HG02870 (cell line): ENCODE measurements at regions not wholly inside any gene's neighbourhood (a gene's known extent, or its start where the extent isn't known, plus 50 kb on each side); places are given as distances from the start of the nearest gene placed in this dataset.

ENCODE experiments used
- ATAC-seq: cut with Tn5 transposase; IDR thresholded peaks from one replicate; pipeline ENCODE4 v1.9.1; 2021; ENCODE audit warnings: mild to moderate bottlenecking, moderate library complexity; ENCODE audit not compliant: unreplicated experiment

DNA sequence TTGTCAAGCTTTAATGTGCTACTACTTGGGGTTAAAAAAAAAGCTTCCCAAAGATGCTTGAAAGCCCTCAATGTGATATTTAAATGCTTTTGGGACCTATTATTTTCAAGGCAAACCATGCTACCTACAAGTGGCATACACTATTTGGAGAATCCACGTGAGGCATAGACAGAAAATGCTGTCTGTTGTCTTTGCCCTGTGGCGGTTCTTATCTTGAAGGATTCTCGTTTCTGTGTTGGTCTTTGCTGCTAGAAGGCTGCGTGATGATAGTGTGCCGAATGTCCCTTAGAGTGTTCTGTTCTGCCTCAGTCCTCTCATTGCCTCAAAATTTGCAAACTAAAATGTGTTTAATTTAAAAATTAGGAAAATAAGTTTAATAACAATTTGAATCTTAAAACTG lies 356.2 kb upstream of the RARB start:
- ATAC-seq, result no peak

DNA sequence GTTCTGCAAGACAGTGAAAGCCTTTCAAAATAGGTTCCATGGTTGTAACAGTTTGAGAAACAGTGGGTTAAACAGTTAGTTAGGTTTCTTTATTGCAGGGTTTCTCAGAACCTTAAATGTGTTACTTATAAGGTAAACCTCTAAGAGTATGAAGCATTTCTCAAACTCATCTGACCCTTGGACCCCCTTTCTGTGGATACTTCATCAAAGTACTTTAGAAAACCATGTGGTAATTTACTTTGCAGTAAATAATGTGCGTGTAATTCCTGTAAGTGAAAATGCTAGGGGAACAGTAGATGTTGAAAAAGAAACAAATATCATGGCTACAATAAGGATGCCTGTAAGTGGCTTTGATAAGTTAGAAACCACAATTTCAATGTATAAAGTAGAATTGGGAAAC lies 354.6 kb upstream of the RARB start:
- ATAC-seq, result no peak

DNA sequence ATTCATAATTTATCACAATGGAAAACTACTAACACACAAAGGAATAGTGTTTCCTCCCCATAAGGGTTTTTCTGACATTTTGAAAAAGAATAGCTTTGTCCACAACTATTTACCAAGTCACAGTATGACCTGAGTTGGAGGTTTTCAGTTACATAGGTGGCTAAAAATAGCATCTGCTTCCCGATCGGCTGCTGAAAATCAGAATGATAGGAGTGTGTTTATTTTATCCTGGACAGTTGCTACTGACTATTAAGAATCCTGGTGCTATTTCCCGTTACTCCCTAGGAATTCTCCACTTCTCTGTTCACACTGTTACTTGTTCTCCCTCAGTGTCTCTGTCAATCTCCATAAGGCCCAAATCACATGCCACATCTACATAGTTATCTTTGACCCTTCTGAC lies 353.9 kb upstream of the RARB start:
- no peak for ATAC-seq

DNA sequence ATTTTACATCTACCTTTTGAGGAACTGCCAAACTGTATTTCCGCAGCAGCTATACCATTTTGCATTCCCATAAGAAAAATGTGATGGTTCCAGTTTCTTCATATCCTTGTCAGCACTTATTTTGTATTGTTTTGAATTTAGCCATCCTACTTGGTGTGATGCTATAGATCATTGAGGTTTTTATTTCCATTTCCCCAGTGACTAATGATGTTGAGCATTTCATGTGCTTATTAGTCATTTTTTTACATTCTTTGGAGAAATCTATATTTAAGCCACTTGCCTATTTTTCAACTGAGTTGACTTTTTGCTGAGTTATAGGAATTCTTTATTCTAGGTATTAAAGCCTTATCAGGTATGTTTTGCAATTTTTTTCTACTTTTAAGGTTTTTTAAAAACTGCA lies 347.6 kb upstream of the RARB start:
- ATAC-seq, result no peak

DNA sequence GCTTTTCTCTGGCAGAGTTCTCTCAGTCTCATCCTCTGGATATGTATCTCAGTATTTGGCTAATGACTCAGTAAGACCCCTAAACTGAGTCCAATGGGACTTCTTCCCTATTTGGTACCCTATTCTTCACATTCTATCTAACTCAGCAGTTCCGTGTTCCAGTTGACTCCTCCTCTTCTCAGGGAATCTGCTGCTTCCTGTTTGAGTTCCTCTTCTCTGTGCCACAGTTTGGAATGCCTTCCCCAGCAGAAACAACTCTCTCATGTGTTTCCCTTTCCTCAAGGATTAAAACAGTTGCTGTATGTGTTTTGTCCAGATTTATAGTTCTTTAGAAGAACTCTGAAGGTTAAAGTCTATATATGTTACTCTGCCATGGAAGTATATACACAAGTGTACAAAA lies 344.0 kb upstream of the RARB start:
- no peak for ATAC-seq

DNA sequence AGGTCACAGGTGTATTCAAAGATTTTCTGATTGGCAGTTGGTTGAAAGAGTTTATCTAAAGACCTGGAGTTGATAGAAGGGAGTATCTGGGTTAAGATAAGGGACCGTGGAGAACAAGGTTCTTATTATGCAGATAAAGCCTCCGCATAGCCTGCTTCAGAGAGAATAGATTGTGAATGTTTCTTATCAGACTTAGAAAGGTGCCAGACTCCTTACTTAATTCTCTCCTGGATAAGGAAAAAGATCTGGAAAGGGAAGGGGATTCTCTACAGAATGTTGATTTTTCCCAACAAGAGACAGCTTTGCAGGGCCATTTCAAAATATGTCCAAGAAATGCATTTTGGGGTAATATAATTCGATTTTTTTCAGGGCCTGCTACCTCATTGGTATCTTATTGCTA lies 341.3 kb upstream of the RARB start:
- no peak for ATAC-seq

DNA sequence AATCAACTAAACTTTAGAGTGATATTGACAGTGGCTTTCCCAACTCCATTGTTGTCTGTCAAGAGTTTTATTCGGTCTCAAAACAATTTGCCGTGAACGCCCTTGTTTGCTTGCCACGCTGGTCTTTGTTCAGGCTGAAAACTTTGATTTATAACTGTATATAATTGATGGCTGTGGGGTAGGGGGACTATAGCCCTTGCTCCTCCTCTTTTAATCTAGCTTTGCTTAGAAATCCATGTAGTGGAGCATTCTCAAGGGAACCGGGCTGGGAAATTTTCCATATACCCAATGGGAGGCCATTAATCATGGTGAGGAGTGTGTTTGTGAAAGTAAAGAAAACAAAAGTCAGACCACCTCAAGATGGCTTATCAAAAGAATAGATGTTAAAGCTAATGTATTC lies 339.8 kb upstream of the RARB start:
- ATAC-seq, result no peak

DNA sequence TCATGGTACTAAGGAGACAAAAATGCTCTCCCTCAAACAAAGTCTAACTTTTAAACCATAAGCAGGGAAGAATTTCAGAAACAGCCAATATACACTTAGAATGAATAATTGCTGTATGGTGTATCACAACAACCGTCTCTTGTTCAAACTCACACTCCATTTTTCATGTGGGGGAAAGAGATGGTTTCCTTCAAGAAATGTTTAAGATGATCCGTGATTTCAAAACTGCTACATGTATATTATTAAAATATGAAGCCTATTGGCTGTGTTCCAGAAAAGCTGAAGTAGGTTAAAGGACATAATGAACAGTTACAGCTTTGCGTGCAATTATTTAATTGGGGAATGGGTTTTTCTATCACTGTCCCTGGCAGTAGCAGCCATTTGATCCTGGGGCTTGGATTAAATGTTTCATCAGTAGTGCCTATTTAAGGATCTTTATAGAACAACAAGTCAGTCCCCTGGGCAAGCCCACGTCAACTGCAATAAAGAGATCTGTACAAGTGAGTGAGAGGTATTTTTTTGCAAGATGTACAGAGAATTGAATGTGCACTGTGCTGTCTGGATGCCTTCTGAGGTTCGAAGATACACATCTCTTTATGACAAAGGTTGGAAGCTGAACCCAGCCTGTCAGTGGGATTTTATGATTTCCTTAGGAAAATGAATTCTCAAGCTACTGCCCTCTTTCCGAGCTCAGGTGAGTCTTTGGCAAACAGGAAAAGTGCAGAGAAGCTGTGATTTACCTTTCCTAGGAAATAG lies 337.2 kb upstream of the RARB start:
- no peak for ATAC-seq

DNA sequence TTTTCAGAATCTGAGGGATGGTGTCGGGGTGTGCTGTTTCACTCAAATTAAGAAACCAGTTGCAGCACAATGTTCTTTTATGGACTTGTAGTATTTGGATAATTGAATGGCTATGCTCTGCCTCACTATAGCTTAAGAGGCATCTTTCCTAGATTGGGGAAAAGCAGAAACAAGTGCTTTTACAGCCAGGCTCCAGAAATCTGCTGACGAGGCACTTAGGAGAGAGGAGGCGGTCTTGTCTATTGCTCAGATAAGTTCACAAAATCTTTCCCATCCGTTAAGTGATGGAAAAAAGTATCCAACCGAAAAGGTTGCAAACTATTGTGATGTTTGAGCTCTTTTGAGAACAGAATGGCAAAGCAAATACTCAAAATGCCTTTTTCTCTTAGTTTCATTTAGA lies 336.1 kb upstream of the RARB start:
- ATAC-seq, result no peak

DNA sequence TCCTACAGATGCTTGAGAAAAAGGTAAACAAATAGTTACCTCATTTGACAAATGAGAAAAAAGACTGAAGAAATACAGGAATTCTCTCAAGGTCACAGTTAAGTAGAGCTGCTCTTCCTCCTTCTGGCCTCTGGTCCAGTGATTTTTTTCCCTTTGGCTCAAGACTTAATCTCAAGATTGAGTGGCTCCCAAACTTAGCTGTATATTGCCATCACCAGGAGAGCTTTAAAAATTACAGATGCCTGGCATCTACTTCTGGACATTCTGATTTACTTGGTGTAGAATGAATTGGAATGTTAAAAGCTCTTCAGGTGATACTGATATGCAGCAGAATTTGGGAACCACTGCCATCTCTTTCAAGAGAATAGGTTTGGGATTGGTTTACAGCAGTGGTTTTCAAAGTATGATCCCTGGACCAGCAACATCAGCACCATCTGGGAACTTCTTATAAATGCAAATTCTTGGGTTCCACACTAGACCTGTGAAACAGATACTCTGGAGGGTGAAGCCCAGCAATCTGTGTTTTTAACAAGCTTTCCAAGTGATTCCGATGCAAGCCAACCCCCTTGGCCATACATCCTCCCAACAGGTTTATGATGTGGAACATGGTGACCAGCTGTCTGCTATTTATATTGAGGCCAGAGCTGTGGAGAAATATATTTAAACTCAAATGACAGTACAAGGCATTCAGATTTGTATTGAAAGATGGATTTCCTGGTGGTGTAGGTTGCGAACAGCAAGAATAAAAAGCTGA lies 333.0 kb upstream of the RARB start:
- ATAC-seq, result no peak

DNA sequence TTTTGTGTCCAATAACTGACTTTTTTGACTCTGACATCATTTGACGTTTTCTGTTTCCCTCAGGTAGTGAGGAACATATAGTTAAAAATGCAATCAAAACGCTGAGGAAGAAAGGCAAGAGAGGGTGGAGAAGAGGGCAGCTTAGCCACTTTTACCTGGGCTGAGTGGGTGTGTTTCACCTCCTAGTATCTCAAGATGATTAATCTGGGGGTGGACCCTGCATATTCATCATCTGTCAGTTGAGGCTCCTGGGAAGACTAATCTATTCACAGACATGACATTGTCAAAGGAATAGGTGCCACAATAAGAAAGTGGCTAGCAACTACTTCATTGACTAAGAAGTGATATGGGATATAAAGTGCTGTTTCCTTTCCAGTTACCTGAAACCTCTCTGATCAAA lies 331.5 kb upstream of the RARB start:
- ATAC-seq, result no peak

DNA sequence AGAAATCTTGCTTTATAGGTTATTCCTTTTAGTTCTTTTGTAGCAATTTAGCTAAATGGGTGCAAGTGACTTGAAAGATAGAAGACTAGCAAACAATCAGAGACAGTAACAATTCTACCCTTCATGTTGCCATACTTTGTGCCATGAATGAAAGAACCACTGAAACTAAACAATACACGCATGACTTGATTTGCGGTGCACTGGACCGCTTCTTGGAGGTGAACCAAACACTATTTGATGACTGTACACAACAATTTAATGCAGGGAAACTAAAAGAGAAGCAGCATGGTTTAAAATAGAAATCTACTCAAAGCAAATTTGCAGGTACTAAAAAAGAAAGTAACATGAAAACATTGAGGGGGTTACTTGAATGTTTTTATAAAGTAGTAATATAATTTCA lies 331.0 kb upstream of the RARB start:
- no peak for ATAC-seq

DNA sequence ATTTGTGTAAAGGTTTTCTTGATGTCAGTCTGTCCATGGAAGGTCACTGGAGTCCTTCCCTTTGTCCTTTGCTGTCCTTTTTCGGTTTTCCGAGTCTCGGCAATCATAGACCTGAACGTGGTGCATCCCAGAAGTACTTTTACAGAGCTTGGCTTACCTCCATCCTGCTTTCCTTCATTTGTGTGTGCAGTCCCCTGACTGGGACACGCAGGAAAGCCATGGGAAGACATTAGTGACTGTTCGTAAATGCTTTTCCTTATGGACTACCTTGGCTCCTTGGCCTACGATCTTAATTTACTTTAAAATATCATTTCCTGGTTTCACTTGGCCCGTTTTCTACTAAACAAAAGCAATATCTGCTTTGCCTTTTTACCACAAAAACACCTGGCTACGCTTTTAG lies 328.4 kb upstream of the RARB start:
- no peak for ATAC-seq

DNA sequence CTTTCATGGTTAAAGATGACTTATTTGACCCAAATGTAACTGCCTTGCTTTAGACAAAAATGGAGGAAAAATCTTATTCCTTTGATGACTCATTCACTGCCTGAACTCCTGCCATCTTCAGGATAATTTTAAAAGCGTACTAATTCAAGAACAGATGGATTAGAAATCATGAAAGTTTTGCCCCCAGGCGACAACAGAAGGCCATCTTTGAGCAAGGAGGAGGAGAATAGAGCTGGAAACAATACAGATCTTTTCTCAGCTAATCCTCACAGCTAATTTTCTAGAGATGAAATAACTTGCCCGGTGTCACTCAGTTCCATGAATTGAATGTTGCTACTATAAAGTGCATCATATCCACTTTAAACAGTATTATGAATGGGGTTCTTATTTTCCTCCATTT lies 324.7 kb upstream of the RARB start:
- ATAC-seq, result no peak

DNA sequence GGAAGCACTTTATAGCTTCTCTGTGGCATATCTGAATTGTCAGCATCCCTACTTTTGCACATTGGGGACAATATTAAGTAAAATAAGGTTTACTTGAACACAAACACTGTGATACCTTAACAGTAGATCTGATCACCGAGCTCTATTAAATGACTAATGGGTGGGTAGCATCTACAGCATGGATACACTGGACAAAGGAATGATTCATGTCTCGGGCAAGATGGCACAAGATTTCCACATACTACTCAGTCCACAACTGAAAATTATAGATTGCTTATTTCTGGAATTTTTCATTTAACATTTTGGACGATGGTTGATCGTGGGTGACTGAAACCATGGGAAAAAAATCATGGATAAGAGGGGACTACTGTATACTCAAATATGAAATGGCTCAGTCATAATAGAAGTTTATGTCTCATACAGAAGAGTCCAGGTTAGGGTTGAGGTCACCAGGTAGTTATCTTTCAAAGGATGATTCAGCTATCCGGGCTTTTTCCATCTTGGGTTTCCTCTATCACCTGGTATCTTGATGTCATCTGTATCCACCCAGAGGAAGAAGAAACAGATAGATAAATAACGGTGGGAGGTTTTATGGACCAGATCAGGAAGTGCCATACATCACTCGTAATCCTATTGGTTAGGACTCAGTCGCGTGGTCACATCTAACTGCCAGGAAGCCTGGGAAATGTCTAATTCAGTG lies 320.0 kb upstream of the RARB start:
- ATAC-seq, result no peak

DNA sequence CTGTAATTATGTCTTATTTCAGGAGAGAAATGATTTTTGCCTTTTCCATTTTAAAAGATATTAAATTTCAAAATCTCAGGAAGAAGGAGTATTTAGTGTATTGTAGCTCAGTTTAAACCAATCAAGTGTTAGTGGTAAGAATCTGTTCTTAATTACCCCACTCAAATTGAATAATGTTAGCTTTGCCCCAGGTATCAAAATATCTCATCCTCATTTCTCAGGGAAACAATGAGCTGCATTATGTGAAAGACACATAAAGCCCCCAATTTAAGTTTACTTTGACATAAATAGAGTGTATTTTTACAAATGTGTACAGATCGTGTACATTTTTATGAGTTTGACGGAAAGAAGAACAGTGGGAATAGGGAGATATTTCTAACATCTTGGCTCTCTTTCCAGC lies 317.4 kb upstream of the RARB start:
- ATAC-seq, result no peak

DNA sequence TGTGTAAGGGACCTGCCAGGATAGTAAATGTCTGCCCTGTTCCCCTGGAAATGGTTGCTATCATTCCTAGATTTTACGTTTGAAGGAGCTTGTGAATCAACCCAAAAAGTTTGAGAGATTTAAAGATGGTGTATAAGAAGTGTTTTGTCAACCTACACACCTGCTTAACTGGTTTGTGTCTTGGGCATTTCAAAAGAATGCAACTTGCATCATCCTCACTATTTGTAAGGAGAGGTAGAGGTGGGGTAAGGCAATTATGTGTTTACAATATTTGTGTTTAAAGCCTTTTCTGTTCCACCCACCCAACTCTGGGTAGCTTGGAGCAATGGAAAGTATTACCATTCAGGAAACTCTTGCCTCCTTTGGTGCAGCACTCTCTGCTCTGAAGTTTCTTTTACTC lies 314.2 kb upstream of the RARB start:
- ATAC-seq, result no peak

DNA sequence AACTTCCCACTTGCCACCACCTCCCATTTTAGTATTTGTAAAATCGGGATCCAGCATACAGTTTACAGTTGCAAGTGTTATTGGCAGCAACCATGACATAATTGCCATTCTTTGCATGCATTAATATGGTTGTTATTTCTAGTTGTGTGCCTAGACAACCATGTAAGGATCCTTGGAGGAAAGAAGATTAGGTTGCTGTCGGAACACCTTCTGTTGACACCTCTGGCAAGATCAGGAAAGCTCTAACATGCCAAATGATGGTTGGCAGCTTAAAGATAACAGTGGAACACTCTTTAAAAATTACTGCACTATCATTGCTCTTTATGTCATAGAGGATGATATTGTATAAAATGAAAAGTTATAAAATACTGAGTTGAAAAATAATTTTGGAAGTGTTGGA lies 313.5 kb upstream of the RARB start:
- no peak for ATAC-seq

DNA sequence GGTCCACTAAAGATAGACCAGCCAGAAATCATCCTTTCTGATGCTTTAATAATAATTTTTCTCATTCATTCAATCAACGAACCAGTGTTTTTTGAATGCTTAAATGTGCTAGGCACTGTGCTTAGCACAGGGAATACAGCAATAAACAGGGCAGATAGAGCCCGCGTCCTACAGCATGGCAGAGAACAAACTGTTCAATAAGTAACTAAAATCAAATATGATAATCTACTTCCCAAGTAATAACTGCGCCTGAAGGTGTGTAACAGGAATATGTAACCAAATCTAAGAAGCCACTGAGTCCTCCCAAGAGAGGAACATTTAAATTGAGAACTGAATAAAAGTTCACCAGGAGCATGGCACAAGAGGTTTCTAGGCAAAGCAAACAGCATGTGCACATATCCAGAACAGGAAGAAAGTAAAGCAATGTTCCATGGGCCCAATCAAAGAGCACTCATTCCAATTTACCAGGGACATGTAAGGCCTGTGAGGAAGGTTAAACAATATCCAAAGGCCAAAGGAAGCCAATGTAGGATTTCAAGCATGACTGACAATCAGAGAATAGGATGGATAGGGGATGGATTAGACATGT lies 311.0 kb upstream of the RARB start:
- ATAC-seq, result no peak

DNA sequence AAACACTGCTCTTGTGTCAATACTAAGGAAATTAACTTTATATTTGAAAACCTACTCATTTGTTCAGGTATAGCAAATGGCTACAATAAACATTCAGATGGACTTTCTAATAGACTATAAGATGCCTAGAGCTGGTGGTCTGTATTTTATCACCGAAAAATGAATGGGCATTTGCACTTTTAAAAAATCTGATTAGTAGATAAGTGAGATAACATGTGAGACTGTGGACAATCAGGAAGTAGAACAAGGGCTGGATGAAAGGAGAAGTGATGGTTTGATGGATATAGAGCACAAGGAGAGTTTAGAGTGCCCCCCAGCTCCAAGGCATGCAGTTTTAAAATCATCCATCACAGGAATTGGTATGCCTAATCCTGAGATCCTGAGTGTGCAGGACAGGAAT lies 308.4 kb upstream of the RARB start:
- no peak for ATAC-seq

DNA sequence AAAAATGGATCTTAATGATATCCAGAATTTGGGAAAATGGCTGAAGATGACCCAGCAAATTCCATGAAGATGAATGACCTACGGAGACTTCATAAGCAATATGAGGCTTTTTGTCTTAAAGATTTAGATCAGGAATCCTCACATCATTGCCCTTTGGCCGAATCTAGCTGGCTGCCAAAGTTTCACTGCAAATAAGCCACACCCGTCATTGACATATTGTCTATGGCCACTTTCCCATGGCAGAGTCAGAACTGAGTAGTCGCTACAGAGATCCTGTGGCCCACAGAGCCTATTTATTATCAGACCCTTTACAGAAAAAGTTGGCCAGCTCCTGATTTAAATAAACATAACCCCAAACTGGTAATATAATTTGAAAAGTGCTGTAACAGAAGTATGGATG lies 307.4 kb upstream of the RARB start:
- no peak for ATAC-seq

DNA sequence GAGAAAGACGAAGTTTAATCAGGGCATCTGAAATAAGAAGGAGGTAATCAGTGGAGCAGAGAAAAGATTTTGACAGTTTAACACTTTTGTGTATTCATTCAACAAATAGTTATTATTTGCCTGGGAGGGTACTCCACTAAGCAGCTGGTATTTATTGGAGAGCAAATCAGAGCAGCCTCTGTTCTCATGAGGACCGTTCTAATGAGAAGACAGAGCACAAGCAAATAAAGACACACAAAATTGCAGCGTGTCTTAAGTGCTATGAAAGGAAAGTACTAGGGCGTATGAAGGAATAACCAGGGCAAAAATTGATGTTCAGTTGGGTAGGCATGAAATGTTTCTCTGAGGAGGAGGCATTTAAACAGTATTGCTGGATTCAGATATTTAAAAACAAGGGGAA lies 302.9 kb upstream of the RARB start:
- ATAC-seq, result no peak
